GM18505 (cell line): ENCODE measurements at regions not wholly inside any gene's neighbourhood (a gene's known extent, or its start where the extent isn't known, plus 50 kb on each side); places are given as distances from the start of the nearest gene placed in this dataset.

Experiments
- ATAC-seq: cut with Tn5 transposase; IDR thresholded peaks from one replicate; pipeline ENCODE4 v1.9.1; 2021; ENCODE audit not compliant: unreplicated experiment
- POLR2A ChIP-seq: IDR thresholded peaks from 4 replicates; pipeline ENCODE4 v1.6.1; 2011; ENCODE audit warnings: borderline replicate concordance; ENCODE audit not compliant: insufficient read depth, insufficient read length; ENCODE audit errors: extremely low read depth

GRCh38 chr11:109849051-109849450 lies 244.1 kb upstream of the ZC3H12C start:
- TF ChIP-seq POLR2A: no peak
- ATAC-seq: no peak

GRCh38 chr11:109849946-109850345 lies 243.2 kb upstream of the ZC3H12C start:
- no peak for ATAC-seq
- no peak for TF ChIP-seq POLR2A

- TF ChIP-seq POLR2A: no peak
- ATAC-seq: no peak
Observed at GRCh38 chr11:109851780-109852390, 241.3 kb upstream of the ZC3H12C start.

- TF ChIP-seq POLR2A: no peak
- no peak for ATAC-seq
Observed at GRCh38 chr11:109853156-109853776, 239.9 kb upstream of the ZC3H12C start.

GRCh38 chr11:109854731-109855130 lies 238.5 kb upstream of the ZC3H12C start:
- TF ChIP-seq POLR2A: no peak
- no peak for ATAC-seq

- TF ChIP-seq POLR2A: no peak
- ATAC-seq: no peak
Observed at GRCh38 chr11:109856928-109857327, 236.3 kb upstream of the ZC3H12C start.

- ATAC-seq: no peak
- TF ChIP-seq POLR2A: no peak
Observed at GRCh38 chr11:109857637-109858036, 235.6 kb upstream of the ZC3H12C start.

GRCh38 chr11:109858152-109858551 lies 235.0 kb upstream of the ZC3H12C start:
- no peak for ATAC-seq

GRCh38 chr11:109859045-109859724 lies 234.0 kb upstream of the ZC3H12C start:
- no peak for ATAC-seq
- no peak for TF ChIP-seq POLR2A

More at GRCh38 chr11:109858152-109858551, 235.0 kb upstream of the ZC3H12C start:
- no peak for TF ChIP-seq POLR2A

GRCh38 chr11:109862835-109863234 lies 230.4 kb upstream of the ZC3H12C start:
- TF ChIP-seq POLR2A: no peak
- ATAC-seq: no peak

- no peak for TF ChIP-seq POLR2A
- ATAC-seq: peak; percentile 94
Observed at GRCh38 chr11:109864151-109864661, 229.0 kb upstream of the ZC3H12C start.

- ATAC-seq: peak; percentile 40
- no peak for TF ChIP-seq POLR2A
Observed at GRCh38 chr11:109864834-109865547, 228.2 kb upstream of the ZC3H12C start.

- TF ChIP-seq POLR2A: no peak
- ATAC-seq: no peak
Observed at GRCh38 chr11:109865548-109866186, 227.5 kb upstream of the ZC3H12C start.

GRCh38 chr11:109867784-109868183 lies 225.4 kb upstream of the ZC3H12C start:
- no peak for ATAC-seq
- TF ChIP-seq POLR2A: no peak

GRCh38 chr11:109869536-109869935 lies 223.7 kb upstream of the ZC3H12C start:
- ATAC-seq: no peak
- TF ChIP-seq POLR2A: no peak
